NCI-H524 (cell line): ENCODE measurements at regions not wholly inside any gene's neighbourhood (a gene's known extent, or its start where the extent isn't known, plus 50 kb on each side); places are given as distances from the start of the nearest gene placed in this dataset.

Experiments
- DNase-seq, 2 experiments: peaks; one replicate each; lab custom pipeline; 2025; lab: John Stamatoyannopoulos, UW

DNA sequence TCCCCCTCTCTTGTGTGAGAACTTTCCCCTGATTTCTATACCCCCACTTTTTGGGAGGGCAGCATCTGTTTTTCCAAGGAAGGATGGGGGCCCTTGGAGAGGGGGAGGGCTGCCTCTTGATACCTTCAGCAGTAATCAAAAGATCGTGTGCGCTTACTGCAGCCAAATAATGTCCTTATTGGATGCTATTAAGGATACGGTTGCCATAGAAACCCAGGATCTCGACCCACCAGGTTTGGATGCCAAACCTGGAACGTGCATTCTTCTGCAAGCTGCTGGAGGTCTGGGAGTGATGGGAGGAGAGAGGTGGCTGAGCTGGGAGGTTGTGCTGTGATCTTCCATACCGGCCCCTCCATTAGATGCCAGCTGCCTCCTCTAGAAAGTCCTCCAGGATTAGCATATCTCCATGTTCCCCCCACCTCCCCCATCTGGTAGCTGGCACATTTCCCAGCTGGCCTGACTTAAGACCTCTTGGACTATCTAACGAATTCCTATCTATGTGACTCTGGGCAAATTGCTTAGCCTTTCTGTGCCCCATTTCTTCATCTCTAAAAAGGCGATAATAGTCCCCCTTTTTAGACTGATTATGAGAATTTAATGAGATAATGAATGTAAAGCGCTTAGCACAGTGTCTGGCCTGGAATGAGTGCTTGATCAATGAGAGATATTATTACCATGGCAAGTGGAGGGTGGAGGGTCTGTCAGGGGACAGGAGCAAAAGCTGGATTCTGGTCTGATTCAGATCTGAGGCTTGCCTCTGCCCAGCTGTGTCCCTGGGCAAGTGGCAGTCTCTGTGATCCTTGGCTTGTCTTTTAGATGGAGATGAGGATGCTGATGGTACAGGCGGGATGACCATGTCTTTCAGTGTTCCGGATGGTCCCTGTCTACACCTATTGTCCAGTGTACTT is 78.5 kb upstream of the PCBD1 start:
- peak; percentile 62 to 80 for DNase-seq

DNA sequence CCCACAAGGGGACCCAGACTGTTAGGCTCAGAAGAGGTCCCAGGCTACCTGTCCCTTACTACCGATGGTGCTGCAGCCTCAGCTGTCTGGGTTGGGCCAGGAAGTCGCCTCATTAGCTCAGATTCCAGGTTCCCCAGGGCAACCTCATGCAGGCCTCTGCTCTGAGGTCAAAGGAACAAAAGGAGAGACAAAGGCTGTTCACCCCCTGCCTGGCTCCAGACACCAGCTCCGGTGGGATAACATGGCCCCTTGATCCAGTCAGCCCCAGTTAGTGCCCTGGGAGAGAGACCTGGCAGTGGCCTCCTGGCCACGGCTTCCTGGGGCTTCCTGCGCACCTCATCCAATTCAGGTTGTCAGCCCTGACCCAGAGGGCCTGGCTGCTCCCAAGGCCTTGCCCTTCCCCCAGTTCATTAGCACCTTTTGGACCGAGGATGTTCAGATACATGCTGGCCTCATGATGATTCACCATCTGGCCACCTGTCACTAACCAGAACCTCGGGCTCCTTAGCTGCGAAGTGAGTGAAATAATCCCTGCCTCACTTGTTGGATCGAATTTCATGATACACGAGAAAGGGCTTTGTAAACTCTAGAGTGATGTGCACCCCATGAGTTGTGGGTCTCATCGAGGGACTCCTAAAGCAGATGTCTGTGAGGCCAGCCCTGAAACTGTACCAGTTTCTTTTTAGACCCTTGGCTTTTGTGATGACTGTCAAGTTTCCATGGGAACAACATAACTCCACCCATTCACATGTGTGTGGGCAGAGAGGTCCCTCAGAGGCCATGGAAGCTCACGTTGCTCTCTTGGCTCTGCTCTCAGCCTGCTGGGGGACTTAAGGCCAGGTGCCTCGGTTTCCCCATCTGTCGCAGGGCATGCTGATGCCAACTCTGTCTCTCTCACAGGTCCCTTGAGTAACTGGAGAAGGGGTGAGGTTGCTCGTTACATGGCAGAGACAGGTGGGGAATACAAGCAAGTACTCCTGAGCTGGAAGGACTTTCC is 79.5 kb upstream of the PCBD1 start:
- peak; percentile 51 to 88 for DNase-seq

DNA sequence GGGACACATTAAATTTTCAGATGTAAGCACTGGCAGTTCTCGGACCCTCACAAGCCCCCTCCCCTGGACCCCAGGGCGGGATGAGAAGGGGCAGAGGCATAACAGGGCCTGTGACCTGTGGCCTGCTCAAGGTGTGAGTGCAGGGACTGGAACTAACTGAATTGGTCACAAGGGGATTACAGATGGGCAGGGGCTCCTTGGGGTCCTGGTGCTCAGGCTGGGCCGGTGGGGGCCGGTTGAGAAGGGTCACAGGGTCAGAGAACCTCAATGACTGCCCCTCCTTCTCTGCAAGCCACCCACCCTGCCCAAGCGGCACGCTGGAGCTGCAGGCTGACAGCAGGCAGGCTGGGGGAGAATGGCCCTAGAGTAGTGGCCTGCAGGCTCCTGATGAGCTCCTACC is 80.8 kb upstream of the PCBD1 start:
- DNase-seq = no peak

DNA sequence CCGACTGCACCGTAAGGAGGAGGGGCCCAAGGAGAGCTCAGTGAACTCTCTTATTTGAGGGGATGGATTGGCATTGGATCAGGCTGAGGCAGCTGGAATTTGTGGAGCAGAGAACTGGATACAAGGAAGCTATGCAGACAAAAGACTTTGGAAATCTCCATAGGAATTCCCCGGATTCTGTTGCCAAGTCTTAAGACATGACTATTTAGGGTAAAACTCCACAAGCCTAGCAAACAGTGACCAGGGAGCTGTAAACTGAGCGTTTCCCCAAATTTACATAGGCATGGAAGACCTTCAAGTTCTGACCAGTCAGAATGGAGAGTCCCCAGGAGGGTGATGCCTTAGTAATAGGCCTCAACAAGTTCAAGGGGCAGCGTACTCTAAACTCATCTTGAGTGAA is 82.5 kb upstream of the PCBD1 start:
- DNase-seq = no peak

DNA sequence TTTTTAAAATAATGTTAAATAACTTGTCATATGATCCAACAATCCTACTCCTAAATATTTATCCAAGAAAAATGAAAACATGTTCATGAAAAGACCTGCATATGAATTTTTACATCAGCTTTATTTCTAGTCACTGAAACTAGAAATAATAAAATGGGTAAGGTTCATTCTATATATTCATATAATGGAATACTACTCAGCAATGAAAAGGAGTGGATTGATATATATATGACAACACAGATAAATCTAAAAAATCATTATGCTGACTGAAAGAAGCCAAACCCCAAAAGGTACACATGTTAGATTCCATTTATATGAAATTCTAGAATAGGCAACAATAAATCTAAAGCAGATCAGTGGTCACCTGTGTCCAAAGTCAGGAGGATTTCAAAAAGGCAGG is 84.9 kb upstream of the PCBD1 start:
- DNase-seq = no peak

DNA sequence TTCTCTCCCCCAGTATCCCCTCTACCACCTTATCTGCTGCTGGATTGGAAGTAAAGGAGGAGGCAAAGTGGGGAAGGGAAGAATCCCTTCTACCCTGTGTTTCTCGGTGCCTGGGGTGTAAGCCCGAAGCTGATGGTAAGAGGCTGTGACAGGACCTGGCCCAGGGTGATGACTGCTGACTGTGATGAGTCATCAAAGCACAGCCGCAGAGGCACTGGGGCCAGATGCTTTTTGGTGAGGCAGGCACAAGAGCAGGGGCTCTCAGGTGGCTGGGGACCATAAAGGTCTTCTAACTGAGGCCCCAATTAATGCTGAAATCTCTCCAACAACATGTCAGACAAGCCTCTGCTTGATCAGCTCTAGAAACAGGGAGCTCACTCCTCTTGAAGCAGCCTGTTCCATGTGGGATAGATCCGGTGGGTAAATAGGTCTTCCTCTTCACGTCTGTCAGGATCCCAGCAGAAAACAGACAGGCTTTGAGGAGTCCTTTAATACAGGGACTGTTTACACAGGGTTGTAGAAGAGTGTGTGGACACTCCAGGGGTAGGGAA is 86.1 kb upstream of the PCBD1 start:
- peak in 1 of 2 experiments; percentile 36 for DNase-seq

DNA sequence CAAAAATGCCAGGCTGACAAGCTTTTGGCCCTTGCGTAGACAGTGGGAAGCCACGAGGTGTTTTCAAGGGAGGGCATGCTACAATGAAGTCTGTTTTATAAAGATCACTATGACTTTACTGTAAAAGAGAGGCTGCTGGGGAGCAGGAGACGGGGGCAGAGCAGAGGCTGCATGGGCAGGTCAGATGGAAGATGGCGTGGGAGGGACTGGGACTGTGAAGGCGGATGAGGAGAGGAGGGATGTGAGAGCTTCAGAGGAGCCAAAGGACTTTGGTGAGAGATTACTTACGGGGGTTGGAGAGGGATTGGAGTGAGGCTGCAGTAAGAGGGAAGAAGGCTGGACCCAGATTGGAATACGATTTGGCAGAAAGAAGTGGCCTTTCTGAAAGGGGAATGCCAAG is 86.6 kb upstream of the PCBD1 start:
- no peak for DNase-seq

DNA sequence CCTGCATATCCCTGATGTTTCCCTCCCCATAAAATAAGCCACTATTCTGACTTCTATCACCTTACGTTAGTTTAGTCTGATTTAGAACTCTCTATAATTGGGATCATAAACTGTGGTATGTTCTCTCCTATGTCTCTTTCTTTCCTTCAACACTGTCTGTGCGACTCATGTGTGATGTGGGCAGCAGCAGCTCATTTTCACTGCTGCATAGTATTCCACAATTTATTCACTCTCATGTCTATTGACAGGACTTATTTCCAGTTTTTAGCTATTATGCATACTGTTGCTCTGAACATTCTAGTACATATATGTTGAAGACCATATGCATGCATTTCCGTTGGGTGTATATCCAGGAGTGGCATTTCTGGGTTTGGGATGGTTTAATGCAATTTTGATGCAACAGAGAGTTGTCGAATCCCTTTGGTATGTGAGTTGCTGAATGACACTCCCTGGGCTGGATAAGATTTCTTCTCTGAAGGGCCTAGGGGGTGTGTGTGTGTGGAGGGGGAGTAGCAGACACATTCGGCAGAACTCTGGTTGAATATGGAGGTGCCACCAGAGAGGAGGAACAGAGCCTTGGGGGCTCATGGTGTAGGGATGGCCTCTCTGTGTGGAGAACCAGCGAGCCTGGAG is 87.8 kb upstream of the PCBD1 start:
- DNase-seq = no peak

DNA sequence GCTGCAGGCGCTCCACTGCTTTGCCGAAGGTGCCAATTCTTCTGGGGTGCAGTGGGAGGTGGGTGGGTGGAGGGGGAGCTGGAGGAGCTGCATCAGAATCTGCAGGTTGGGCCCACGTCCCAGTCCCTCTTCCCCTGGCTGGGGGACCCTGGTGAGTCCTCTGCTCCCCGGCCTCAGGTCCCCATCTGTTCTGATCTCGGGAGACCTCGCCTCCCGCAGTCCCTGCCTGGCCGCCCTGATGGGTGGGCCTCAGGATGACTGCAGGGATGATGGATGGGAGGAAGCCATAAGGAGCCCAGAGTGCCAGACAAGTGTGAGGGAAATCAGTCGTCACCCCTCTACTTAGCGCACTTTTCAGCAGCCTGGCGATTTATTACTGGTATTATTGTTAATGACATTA is 89.3 kb upstream of the PCBD1 start:
- DNase-seq = no peak

DNA sequence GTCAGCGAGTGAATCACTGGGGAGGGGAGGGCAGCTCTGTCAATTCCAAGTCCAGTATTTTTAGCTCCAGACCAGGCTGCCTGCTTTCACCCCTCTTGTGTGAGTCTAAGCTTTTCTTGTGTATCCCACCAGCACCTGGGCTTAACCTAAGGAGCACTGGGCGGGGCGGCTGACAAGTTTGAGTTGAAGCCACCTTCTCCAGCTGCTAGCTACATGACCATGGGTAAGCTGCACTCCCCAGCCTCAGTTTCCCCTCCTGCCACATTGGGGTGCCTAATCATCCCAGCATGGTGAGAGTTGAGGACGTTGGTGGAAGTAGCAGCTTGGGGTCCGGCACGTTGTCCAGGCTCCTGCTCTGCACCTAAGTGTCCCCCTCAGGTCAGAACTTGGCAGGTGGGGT is 89.8 kb upstream of the PCBD1 start:
- DNase-seq = no peak

DNA sequence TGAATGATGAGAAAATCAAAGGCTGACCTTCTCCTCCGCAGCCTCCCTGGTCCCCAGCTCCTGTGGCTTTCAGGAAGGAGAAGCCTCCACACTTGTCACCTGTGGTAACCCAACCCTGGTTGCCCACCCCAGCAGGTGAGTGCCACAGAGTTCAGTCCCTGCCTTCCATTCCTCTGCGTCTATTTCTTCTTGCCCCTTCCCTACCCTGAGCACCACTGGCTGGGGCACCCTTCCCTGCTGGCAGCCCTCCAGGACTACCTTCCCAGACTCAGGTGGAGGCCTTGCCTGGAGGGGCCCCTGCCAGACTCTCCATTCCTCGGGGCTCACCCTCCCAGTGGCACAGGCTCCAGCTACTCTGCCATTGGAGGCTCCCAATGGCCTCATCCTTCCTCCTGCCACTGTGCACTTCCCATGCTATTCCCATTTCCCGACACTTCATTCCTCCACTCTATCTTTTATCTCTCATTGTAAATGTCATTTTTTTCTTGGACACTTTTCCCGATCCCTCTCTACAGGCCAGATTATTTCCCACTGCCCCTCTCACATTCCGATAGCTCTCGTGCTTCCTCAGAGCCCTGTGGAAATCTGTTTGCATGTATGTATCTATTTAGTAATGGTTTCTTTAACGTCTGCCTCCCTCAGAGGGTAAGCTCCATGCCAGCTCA is 90.6 kb upstream of the PCBD1 start:
- no peak for DNase-seq

DNA sequence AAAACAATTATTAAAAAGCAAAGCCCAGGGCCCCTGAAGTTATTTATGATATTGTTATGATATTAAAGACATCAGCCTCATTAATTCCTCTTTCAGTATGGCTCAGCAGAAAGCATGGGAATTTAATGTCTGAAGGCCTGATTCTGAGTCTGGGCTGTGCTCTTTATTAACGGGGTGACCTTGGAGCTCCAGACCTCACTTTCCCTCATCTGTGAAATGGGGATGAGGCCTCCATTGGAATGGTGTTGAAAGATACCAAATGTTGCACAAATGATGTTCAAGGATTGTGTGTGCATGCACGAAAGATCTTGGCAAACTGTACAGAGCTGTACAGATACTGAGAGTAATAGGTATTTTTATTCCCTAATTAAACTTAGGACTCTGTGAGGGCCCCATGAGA is 92.3 kb upstream of the PCBD1 start:
- DNase-seq = no peak

DNA sequence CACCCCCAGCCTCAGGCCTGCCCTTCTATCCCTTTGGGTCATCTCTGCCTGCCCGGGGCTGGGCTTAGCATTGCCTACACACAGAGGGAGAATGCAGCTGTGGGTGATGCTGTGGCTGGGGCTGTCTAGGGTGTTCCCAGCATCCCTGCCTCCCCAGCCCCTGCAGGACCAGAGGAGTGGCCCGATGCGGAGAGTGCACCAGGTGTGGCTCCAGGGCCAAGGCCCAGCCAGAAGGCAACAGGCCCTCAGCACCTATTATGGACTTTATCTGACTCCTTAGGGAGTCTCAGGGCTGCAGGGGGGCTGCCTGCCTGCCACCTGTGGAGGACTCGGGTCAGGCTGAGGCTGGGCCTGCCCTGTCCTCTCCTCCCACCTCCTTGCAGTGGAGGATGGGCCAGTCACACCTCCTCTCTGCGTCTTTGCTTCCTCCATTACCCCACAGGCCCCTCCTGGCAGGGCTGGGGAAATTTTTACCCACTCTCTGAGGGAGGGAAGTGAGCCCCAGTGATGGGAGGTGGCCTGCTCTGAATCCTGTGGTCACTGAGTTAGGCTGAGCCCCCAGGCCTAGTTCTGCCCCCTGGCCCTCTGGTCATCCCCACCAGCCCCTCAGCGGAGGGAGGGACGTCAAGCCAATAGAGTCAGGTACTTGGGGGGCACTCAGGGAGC is 92.9 kb upstream of the PCBD1 start:
- DNase-seq = no peak

DNA sequence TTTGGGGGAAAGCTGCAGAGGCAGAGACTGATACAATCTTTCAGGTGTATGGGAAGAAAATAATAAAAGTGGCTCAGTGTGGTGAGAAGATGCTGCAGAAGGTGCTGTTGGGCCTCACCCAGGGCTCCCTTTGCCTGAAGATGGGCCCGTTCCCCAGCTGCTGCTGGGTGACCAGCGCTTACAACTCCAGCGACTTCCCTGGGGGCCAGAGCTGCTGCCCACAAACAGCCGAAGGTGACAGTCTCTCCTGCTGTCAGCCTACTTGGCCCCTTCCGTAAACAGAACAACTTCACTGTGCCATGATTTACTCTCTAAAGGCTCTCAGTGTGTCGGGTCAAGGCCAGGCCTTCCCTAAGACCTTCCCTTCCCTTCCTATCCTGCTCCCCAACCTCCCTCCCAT is 93.6 kb upstream of the PCBD1 start:
- no peak for DNase-seq

DNA sequence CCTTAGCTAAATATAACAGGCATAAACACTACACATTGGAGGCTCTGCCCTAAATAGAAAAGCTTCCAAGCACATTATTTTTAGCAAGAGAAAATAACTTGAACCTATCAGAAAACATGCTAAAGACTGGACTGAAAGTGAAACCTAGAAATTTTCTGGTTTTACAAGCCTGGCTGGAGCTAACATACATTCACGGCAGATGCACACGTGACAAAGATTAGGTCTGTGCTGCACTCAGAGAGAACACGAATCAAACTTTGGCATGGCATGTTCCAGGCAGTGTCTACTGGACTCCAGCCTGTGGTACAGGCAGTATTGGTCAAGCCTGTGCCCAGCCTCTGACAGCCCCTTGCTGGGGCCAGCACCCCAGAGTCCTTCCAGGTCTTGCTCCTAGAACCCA is 94.1 kb upstream of the PCBD1 start:
- DNase-seq = no peak

DNA sequence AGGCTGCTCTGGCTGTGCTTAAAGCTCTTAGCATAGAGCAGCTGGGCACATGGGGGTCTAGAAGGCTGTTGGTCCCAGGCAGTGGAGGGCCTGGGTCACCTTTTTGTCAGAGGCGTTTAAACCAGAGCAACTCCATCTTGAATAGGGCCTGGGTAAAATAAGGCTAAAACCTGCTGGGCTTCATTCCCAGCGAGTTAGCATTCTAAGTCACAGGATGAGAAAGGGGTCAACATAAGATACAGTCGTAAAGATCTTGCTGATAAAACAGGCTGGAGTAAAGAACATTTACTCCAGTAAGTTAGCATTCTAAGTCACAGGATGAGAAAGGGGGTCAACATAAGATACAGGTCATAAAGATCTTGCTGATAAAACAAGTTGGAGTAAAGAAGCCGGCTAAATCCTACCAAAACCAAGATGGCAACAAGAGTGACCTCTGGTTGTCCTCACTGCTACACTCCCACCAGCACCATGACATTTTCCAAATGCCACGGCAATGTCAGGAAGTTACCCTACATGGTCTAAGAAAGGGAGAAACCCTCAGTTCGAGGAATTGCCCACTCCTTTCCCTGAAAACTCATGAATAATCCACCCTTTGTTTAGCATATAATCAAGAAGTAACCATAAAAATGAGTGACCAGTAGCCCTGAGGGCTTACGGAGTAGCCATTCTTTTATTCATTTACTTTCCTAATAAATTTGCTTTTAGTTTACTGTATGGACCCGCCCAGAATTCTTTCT is 96.8 kb upstream of the PCBD1 start:
- DNase-seq = no peak

DNA sequence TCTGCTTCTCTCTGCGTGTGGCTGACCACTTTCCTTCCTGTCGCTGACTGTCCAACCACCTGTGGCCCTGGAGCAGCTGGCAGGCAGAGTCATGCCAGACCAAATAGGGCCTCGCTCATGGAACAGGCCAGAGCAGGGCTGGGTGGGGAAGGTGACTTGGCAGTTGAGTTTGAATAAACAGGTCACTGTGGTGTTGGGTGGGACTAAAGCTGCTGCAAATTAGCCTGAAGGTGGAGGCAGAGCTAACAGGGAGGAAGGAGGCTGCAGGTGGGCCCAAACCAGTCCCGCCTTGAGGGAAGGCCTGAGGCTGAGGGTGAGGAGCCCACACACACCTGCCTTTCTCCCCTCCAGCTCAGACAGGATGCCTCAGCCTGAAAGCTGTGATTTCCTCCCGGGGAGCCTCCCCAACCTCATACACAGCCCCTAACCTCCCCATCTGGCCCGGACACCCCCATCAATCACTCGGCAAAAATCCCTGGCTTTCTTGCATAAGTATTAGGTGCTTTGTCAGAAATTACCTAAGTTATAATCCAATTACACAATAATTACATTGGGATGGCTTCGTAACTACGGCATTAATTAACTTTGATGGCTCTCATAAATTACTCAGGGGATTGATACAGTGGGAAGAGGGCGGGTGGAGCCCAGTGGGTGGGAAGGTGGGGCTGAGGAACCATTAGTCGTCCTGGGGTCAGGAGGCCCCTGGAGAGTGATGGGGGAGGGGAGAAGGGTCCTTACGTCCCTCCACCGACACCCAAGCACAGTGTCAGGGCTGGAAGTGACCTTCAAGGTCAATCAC is 97.7 kb upstream of the PCBD1 start:
- DNase-seq = no peak

DNA sequence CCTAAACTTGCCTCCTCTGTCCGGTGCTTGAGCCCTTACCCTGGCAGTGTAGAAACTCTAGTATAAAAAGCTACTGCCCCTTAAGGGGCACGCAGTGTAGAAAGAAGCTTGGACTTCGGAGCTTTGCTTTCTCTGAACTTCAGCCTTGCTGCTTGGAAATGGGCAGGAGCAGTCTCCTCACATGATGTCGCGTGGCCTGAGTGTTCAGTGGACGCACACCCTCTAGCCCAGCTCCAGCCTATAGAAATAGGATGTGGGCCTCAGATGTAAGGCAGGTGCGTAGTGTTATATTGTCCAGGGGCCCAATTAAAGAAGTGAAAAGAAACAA is 98.2 kb upstream of the PCBD1 start:
- no peak for DNase-seq

DNA sequence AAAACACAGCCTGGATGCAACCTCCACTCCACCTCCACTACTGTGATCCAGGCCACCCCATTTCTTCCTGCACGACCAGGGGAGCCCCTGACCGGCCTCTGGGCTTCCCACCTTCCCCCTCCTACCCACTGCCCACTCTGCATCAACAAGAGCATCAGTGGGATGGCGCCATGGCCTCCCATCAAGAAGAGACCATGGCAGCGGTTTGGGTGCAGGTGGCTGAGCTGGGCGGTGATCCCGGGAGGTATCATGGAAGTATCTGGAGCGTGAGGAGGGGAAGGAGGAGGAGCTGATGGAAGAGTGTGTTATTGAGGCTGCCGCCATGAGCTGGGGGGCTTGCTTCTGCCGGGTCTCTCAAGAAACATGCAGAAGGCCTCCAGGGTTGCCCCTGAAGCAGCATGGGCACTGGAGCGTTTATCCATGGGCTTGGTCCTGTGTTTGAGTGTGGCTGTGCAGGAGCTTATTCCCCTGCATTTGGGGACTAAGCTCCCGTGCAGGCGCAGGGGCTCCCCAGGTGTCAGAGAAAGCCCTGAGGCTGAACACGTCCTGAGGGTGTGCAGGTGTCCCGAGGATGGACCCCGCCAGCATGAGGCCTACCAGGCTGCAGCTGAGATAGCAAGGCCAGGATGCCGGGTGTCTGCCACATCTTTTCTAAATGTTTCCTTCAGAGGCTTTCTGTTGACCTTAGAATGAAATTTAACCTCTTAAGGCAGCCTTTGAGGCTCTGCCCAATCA is 99.2 kb upstream of the PCBD1 start:
- no peak for DNase-seq
